Activated CD4-positive, alpha-beta memory T cell treated with anti-CD3 and anti-CD28 coated beads for 36 hours (primary cell): ENCODE measurements at regions not wholly inside any gene's neighbourhood (a gene's known extent, or its start where the extent isn't known, plus 50 kb on each side); places are given as distances from the start of the nearest gene placed in this dataset.

Experiments used
- CTCF ChIA-PET: fragments of 350-600 bp; sonication (Branson Sonifier 250); formaldehyde crosslinking; loops from one replicate; lab custom pipeline; 2021; ENCODE audit warnings: antibody characterized with exemption, inconsistent platforms; lab: Charles Lee
- POLR2A ChIA-PET: fragments of 350-600 bp; sonication (Branson Sonifier 250); formaldehyde crosslinking; loops from one replicate; lab custom pipeline; 2021; ENCODE audit warnings: antibody characterized with exemption; lab: Charles Lee
- DNase-seq: peaks from one replicate; pipeline ENCODE4 v3.0.0-alpha.2; 2020
- H3K27ac Mint-ChIP-seq: one replicate; pipeline ENCODE4 v1.8.0; 2021; ENCODE audit warnings: mixed read lengths
- H3K27me3 Mint-ChIP-seq: one replicate; pipeline ENCODE4 v1.8.0; 2021; ENCODE audit warnings: mixed read lengths
- H3K36me3 Mint-ChIP-seq: one replicate; pipeline ENCODE4 v1.8.0; 2021; ENCODE audit warnings: mixed read lengths
- H3K4me1 Mint-ChIP-seq: one replicate; pipeline ENCODE4 v1.8.0; 2021; ENCODE audit warnings: low read depth, mixed read lengths
- H3K4me3 Mint-ChIP-seq: one replicate; pipeline ENCODE4 v1.8.0; 2021; ENCODE audit warnings: mild to moderate bottlenecking, mixed read lengths
- H3K9me3 Mint-ChIP-seq: one replicate; pipeline ENCODE4 v1.8.0; 2021; ENCODE audit warnings: mixed read lengths
- intact Hi-C: fragments of 100-400 bp; cut with micrococcal nuclease; formaldehyde crosslinking; loops from one replicate; pipeline ENCODE4 v1.15.1; 2023

DNA sequence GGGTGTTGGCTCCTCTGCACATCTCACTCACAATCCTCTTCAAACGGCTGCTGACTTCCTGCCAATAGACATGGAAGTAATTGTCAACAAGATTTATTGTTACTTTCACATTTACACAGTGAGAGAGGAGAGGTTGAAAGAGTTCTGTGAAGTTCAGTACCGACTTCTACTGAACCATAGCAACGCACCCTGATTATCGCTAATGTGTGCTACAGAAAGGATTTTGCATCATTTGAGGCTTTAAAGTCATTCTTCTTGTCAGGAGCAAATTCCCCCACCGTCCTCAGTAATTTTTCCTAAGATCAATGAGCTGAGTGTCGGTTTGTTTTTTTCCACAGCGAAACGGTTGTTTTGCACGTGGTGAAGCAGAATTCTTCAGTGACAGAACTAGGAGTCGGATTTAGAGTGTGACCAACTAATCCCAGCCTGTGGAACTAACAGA is 361.0 kb downstream of the ADGRL2 start:
- no peak overlapping the region for H3K4me3 Mint-ChIP-seq
- CTCF ChIA-PET, result no interaction called here
- no peak for DNase-seq
- H3K36me3 Mint-ChIP-seq, result no peaks in the 10 kb centered on the region
- H3K9me3 Mint-ChIP-seq, result no peaks in the 10 kb centered on the region
- peaks cover 7% of the 10 kb centered on the region for H3K4me1 Mint-ChIP-seq
- intact Hi-C loops, result no loop called here
- POLR2A ChIA-PET, result no interaction called here
- no peak overlapping the region for H3K27ac Mint-ChIP-seq
- no peaks in the 10 kb centered on the region for H3K27me3 Mint-ChIP-seq

DNA sequence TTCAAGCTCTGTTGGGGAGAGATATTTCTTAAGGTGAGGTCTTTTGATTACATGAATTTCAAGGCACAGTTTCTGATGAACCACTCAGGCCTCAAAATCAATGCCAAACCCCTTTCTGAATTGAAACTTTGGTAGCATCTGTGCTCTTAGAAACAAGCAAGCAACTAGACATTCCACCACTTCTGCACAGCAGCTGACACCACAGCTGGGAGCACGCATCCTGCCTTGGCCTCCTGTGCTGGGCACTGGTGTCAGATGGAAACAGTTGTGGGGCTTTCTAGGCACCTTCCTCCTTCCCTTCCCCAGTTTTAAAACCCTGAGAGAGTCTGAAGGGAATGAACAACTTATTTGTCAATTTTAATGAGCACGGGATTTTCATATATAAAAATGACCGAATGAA is 360.2 kb downstream of the ADGRL2 start:
- peaks cover 7% of the 10 kb centered on the region for H3K4me1 Mint-ChIP-seq
- H3K36me3 Mint-ChIP-seq, result no peaks in the 10 kb centered on the region
- POLR2A ChIA-PET, result no interaction called here
- CTCF ChIA-PET, result no interaction called here
- intact Hi-C loops, result no loop called here
- DNase-seq, result no peak
- H3K27me3 Mint-ChIP-seq, result no peaks in the 10 kb centered on the region
- H3K4me3 Mint-ChIP-seq, result no peak overlapping the region
- H3K27ac Mint-ChIP-seq, result no peak overlapping the region
- H3K9me3 Mint-ChIP-seq, result no peaks in the 10 kb centered on the region

DNA sequence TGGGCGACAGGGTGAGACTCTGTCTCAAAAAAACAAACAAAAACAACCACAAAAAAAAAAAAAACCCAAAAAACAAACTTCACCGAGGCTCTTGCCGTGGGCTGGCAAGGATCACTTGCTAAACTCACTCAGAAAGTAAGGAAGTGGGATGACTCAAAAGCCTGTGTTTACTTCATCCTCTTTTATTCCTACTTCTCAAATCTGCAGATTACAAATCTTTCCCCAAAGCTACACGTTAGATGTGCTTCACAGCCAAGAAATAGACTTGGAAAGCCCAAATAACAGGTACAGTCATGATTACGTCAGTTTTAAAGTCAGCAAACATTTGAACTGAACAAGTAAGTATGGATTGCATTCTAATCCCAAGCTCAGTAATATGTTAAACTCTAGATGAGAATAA is 359.3 kb downstream of the ADGRL2 start:
- H3K27ac Mint-ChIP-seq, result no peak overlapping the region
- DNase-seq, result no peak
- intact Hi-C loops, result no loop called here
- no peaks in the 10 kb centered on the region for H3K27me3 Mint-ChIP-seq
- H3K36me3 Mint-ChIP-seq, result no peaks in the 10 kb centered on the region
- CTCF ChIA-PET, result interaction anchor here (0.7 kb wide), 1 partner anchor 601 kb away, joined by 3 read pairs; no protein-coding TSS in a partner anchor
- POLR2A ChIA-PET, result no interaction called here
- H3K4me1 Mint-ChIP-seq, result peaks cover 7% of the 10 kb centered on the region
- no peak overlapping the region for H3K4me3 Mint-ChIP-seq
- H3K9me3 Mint-ChIP-seq, result no peaks in the 10 kb centered on the region

- intact Hi-C loops, result no loop called here
These were observed 358.2 kb downstream of the ADGRL2 start for GRCh38 chr1:82158981-82159380.

GRCh38 chr1:82154219-82154970 is 353.7 kb downstream of the ADGRL2 start:
- ChIA-PET POLR2A (no interaction called here), CTCF (no interaction called here)
- Mint-ChIP-seq H3K9me3 (no peaks in the 10 kb centered on the region), H3K27me3 (no peaks in the 10 kb centered on the region), H3K4me3 (no peak overlapping the region), H3K4me1 (no peaks in the 10 kb centered on the region), H3K36me3 (no peaks in the 10 kb centered on the region), H3K27ac (no peak overlapping the region)
- intact Hi-C loops, result no loop called here
- no peak for DNase-seq

More at GRCh38 chr1:82158981-82159380, 358.2 kb downstream of the ADGRL2 start:
- Mint-ChIP-seq H3K27me3 (no peaks in the 10 kb centered on the region), H3K4me1 (peaks cover 7% of the 10 kb centered on the region), H3K9me3 (no peaks in the 10 kb centered on the region), H3K36me3 (no peaks in the 10 kb centered on the region), H3K27ac (no peak overlapping the region), H3K4me3 (no peak overlapping the region)
- POLR2A ChIA-PET, result no interaction called here
- no peak for DNase-seq
- CTCF ChIA-PET, result no interaction called here

DNA sequence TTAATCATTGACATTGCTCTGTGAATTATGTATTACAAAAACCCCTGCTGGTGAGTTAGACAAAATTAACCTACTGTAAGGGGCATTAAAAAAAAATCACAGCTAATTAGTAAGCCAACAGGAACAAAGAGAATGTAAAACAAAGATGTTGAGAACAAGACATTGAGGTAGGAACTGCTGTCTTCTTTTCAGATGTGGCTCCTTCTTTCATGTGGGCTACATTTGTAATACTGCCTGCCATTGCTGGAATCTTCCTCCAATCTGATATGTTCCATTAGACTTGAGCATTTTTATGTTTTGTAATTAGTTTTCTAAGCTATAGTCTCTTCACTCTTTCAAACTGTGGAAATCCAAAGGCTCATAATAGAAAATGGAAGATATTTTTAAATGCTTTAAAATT is 353.0 kb downstream of the ADGRL2 start:
- DNase-seq, result no peak
- POLR2A ChIA-PET, result no interaction called here

GRCh38 chr1:82153272-82153629 is 352.5 kb downstream of the ADGRL2 start:
- H3K9me3 Mint-ChIP-seq, result no peaks in the 10 kb centered on the region
- no peaks in the 10 kb centered on the region for H3K36me3 Mint-ChIP-seq
- no peaks in the 10 kb centered on the region for H3K27me3 Mint-ChIP-seq
- no peaks in the 10 kb centered on the region for H3K4me1 Mint-ChIP-seq
- H3K4me3 Mint-ChIP-seq, result no peak overlapping the region
- ChIA-PET CTCF (no interaction called here), POLR2A (no interaction called here)
- H3K27ac Mint-ChIP-seq, result no peak overlapping the region
- DNase-seq, result no peak
- intact Hi-C loops, result no loop called here

More for the DNA sequence above, 353.0 kb downstream of the ADGRL2 start:
- CTCF ChIA-PET, result no interaction called here
- no peak overlapping the region for H3K27ac Mint-ChIP-seq
- no peaks in the 10 kb centered on the region for H3K9me3 Mint-ChIP-seq
- H3K4me3 Mint-ChIP-seq, result no peak overlapping the region
- H3K4me1 Mint-ChIP-seq, result no peaks in the 10 kb centered on the region
- H3K27me3 Mint-ChIP-seq, result no peaks in the 10 kb centered on the region
- no peaks in the 10 kb centered on the region for H3K36me3 Mint-ChIP-seq
- intact Hi-C loops, result no loop called here

DNA sequence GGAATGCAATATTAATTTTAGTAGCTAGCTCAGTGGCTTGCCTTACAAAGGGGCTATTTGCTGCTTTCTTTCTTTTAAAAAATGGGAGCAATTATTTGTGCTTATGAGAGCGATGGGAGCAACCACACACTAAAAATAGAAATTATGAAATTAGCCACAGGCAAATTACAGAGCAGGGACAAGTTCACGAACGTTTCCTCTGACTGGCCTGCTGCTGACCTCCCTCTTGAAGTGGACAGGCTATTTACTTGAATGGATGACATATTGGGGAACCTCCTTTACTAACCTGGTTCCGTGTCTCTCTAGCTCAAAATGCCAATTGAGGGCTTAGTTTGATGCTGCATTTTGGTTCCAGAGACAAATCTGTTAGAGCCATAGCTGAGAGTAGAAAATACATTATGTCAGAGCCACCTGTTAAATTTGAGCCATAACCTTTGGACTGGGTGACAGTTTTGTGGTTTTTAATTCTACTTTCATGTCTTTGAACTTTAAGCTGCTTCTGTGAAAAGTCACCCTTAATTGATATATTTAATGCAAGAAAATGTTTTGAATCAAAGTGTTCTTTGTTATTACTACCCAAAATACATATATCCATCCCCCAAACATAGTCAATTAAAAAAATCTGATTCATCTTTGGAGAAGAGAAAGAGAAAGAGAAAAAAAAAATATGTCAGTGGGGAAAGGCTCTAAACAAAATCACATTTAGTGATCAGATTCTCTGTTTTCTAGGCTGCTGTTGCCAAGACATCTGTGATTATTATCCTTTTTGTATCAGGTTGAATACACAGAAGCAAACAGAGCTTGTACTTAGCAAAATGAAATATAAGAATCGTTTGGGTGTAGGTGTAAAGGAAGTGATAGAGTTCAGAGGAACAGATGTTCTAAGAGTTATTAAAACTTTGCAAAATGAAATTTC is 351.9 kb downstream of the ADGRL2 start:
- POLR2A ChIA-PET, result no interaction called here
- no peak overlapping the region for H3K27ac Mint-ChIP-seq

DNA sequence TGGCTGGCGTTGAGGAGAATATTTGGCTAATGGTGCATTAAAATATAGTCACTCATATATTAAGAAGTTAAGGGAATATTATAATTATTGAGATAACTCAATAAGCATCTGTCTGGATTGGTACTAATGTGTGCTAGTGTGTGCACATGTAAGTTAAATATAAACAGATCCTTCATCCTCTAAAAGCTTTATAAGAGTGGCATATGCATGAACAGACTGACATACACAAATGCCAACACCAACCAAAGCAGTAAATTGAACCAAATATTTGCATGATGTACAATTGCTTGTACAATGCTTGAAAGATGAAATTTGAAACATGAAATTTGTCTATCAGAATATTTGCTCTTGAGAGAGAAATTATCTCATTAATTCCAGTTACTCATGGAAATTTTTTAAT is 344.9 kb downstream of the ADGRL2 start:
- no peak overlapping the region for H3K27ac Mint-ChIP-seq
- no peak overlapping the region for H3K4me3 Mint-ChIP-seq
- intact Hi-C loops, result no loop called here
- DNase-seq, result no peak
- peaks cover 6% of the 10 kb centered on the region for H3K9me3 Mint-ChIP-seq
- H3K4me1 Mint-ChIP-seq, result no peaks in the 10 kb centered on the region
- H3K36me3 Mint-ChIP-seq, result no peaks in the 10 kb centered on the region
- H3K27me3 Mint-ChIP-seq, result no peaks in the 10 kb centered on the region
- POLR2A ChIA-PET, result no interaction called here
- CTCF ChIA-PET, result no interaction called here

More for the DNA sequence above, 351.9 kb downstream of the ADGRL2 start:
- Mint-ChIP-seq H3K36me3 (no peaks in the 10 kb centered on the region), H3K4me1 (no peaks in the 10 kb centered on the region), H3K27me3 (no peaks in the 10 kb centered on the region), H3K9me3 (no peaks in the 10 kb centered on the region), H3K4me3 (no peak overlapping the region)
- intact Hi-C loops, result no loop called here
- CTCF ChIA-PET, result no interaction called here
- no peak for DNase-seq

GRCh38 chr1:82143108-82143833 is 342.5 kb downstream of the ADGRL2 start:
- Mint-ChIP-seq H3K9me3 (peaks cover 8% of the 10 kb centered on the region), H3K4me1 (no peaks in the 10 kb centered on the region), H3K4me3 (no peak overlapping the region), H3K36me3 (no peaks in the 10 kb centered on the region), H3K27me3 (no peaks in the 10 kb centered on the region), H3K27ac (no peak overlapping the region)
- DNase-seq, result no peak
- ChIA-PET POLR2A (no interaction called here), CTCF (no interaction called here)
- intact Hi-C loops, result no loop called here

- DNase-seq, result no peak
- Mint-ChIP-seq H3K36me3 (no peaks in the 10 kb centered on the region), H3K4me3 (no peak overlapping the region), H3K4me1 (no peaks in the 10 kb centered on the region), H3K27ac (no peak overlapping the region), H3K27me3 (no peaks in the 10 kb centered on the region), H3K9me3 (peaks cover 8% of the 10 kb centered on the region)
- ChIA-PET POLR2A (interaction anchor here (0.7 kb wide), 2 partner anchors 413 to 753 kb away, joined by 3 to 4 read pairs; no protein-coding TSS in a partner anchor), CTCF (no interaction called here)
- intact Hi-C loops, result no loop called here
These were observed 340.7 kb downstream of the ADGRL2 start for GRCh38 chr1:82141390-82141789.
